GM19238 (cell line): ENCODE measurements at regions not wholly inside any gene's neighbourhood (a gene's known extent, or its start where the extent isn't known, plus 50 kb on each side); places are given as distances from the start of the nearest gene placed in this dataset.

ENCODE experiments used
- DNase-seq: peaks from one replicate; pipeline ENCODE4 v3.0.0; 2011; ENCODE audit warnings: low spot score; ENCODE audit not compliant: insufficient read length

DNA sequence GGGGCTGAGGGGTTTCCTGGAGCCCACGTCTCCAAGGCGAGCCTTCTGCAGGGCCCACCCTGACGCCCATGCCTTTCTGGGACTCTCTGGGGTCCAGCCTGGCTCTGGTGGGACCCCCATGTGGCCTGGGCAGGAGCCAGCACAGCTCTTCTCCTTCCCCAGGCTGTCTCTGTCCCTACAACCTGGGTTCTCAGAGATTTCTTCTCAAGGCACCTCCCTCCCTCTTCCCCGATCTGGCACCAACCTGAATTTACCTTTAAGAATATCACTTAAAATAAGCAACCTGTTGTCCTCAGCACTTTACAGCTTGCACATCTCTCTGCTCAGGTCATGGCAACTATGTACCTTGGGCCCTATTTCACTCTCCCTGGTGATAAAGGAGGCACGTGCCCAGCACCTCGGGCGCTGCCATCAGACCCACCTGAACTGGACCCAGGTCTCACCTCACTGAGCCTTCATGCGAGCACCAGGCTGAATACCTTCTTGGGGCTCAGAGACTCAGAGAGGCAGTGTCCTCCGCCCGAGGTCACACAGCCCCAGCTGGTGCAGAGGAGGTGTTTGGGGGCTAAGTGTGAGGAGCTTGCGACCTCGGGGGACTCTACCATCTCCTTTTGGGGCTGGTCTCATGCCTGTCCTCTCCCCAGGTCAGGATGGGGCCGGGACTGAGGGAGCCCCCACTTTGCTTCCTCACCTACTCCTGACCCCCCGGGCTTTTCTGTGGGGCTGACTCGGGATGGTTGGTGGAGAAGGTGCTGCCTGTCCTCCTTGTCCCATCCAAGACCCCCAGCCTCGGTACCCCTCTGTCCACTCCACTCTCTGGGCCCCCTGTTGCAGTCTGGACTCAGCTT lies 217.7 kb downstream of the C9orf50 start:
- DNase-seq: no peak

DNA sequence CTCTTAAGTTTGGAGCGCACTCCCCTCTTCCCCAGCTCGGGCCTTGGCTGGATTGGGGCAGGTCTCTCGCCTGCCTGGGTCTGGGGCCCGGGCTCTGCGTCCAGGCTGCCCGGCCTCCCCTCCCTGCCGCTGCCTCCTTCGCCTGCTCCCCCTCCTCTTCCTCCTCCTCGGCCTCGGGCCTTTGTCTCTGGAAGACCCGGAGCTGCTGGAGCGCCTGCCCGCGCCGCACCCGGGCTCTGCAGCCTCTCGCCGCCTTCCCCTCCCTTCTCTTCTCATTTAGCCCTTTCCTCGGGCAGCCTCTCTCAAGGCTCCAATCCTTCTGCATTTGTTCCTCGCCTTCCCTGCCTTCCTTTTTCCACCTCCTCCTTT lies 218.5 kb downstream of the C9orf50 start:
- no peak for DNase-seq

DNA sequence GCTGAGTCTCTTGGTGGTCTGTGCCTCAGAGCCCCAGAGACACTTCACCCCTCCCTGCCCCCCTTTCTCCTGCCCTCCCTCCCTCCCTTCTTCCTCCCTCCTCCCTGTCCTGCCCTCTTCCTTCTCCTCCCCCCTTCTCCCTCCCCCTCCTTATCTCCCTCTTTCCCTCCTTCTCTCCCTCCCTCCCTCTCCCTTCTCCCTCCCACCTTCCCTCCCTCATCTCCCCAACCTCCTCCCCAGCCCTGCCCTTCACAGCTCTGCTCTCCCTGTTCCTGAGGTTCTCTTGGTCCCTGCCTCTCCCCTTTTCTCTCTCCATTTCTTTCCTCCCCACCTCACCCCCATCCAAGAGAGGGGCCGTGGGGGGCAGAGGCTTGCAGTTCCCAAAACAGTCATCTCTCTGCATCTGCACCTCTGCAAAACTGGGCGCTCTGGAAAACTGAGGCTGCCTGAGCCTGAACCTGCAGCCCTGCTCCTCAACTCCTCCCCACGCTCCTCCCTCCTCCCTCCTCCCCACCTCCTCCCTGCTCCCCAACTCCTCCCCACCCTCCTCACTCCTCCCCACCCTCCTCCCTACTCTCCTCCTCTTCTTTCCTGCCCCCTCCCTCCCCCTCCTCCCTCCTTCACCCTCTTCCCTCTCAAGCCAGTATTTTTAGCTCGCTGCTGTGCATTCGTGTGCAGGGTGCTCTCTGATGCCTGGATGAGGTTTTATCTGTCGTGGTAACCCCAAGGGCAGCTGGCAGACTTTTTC lies 219.1 kb downstream of the C9orf50 start:
- DNase-seq: no peak

DNA sequence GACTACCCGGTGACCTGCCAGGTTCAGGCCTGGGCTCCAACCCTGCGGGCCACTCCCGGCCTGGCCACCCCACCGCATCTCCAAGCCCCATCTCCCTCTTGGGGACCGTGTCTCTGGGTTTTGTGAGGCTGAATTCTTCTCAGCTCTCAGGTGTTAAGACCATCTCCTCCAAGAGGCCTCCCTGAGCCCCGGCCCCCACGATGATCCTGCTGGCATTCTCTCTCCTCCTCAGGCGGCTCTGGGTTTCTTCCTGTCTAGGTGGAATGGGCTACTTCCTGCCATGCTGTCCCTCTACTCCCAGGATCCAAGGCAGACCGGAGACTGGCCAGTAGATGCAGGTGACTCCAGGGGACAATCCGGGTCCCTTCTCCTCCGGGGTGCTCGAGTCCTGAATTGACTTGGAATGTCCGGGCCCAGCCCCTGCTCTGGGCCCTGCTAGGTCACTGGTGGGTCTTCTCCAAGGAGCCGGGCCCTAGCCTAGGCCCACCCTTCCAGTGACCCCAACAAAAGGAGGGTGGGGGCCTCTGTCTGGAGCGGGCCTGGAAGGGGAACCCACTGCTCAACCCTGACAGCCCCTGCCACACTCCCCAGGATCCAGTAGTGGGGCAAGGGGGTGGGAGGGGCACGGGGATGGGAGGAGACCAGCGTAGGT lies 219.8 kb downstream of the C9orf50 start:
- no peak for DNase-seq

DNA sequence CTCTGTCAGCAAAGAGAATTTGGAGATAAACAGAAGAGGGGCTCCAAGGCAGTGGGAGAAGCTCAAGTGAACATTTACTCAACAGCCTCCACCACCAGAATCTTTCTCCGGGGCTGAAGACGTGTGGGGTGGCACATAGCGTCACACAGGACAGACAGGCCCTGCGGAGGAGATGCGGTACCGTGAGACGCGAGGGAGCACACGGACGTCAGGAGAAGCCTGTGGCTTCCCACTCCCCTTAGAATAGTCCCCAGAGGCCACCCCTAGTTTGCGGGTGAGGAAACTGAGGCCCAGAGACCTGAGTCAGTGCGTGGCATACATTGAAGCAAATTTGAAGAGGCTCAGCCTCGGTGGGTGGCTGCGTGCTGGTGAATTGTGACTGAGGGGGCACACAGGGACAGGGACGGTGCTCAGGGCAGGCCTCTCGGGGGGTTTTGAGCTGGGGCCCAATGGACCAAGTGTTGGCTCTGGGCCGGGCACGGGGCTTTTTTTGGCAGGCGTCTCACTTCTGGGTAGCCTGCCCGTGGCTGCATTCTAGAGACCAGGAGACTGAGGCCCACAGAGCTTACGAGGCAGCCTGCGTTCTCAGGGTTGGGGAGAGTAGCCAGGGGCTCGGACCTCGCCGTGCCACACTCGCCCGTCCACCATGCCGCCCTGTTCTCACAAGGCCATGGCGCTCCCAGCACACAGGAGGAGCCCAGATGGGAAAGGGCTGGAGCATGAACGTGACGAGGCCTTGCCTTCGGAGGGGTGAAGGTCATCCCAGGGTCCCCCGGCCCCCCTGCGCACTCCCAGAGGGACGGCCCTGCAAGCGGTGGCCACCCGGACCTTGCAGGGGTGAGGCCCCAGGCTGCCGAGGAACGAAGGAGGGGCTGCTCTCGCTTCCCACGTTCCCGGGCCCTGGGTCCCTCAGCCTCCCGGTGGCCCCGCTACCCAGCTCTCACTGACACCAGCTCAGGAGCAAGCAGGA lies 220.6 kb downstream of the C9orf50 start:
- no peak for DNase-seq

DNA sequence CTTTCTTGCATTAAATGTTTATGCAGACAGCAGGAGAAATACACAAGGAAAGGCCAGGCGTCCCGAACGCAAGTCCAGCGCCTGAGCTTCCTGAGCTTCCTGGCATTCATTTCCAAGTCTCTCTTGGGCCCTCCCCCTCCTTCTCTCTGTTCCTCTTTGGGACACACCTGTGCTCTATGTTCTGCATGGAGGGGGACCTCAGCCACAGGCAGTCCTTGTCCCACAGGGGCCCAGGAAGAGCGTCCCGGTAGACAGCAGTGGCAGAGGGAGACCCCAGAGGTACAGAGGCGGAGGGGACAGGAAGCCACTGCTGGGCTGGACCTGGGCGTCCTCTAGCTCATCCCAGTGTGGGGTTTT lies 221.3 kb downstream of the C9orf50 start:
- no peak for DNase-seq

DNA sequence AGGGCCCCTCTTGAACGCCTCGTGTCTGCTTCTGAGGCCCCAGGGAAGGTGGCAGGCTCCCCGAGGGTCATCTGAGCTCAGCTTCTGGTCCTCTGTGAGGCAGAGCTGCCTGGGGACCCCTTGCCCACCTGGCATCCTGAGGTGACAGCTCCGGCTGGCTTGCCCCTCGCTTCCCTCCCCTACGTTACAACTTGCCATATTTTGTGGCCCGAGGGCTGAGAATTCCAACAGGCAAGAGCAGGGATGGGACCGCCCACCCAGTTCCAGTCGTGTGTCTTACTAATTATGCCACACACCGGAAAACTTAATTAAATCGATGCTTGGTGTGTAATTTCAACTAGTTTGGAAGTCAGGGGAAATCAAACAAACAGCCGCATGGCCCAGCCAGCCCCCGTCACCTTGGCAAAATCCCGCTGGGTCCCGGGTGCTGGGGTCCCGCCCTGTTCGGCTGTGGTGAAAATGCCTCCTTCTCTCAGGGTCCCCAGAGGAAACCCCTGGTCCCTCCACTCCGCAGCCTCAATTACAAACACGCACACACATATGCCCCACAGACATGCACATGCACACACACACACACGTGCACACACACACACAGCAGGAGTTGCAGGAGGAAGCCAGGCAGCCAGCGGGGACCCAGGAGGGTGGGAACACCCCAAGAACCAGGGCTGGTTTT lies 221.0 kb upstream of the IER5L start:
- DNase-seq: no peak

DNA sequence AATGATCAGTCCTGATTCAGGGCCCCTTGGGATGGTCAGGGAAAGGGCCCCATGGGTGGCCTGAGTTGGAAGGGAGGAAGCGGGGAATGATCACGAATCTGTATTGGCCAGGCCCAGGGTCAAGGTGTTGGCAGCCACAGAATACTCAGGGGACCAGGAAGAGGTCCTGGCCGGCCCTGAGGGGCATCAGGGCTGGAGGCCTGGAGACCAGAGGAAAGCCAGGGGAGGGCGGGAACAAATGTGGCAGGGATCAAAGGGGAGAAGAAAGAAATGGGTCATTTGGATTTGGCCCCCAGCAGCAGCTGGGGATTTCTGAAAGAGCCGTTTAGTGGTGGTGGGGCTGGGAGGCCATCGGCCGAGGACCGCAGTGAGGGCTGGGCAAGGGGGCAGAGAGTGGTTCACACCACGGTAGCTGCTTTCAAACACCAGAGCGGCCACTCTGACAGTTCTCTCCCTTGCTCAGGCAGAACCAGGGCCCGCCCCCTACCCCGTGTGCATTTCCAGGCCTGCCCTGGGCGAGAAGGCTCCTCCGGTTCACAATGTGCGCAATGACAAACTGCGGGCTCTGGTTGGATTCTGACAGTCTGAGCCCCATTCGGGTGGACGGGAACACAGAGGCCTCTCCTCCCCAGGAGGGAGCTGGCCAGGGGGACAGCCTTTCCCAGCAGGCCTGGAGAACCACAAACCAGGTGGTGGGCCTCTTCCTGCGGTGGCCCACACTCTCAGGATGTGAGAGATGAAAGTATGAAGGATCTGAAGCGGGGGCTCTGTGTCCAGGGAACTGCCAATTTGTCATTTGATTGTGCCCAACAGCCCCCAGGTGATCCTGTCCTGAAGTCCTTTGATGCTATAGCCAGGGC lies 220.3 kb upstream of the IER5L start:
- no peak for DNase-seq

DNA sequence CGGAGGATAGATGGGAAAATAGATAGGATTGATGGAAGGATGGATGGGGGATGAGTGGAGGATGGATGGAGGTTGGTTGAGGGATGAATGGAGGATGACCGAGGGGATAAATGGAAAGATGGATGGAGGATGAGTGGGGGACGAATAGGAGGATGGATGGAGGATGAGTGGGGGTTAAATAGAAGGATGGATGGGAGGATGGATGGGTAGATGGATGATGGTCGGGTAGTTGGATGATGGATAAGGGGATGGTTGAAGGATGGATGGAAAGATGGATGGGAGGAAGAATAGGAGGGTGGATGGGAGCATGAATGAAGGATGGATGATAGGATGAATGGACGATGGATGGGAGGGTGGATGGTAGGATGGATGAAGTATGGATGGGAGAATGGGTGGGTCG lies 219.3 kb upstream of the IER5L start:
- DNase-seq: no peak

DNA sequence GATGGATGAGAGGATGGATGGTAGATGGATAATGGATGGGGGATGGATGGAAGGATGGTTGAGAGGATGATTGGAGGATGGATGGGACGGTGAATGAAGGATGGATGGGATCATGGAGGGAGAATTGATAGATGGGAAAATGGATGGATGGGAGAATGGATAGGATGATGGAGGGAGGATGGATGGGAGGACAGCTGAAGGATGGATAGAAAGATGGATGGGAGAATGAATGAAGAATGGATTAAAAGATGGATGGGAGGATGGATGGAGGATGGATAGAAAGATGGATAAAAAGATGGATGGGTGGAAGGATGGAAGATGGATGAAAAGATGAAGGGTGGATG lies 218.3 kb upstream of the IER5L start:
- DNase-seq: no peak

DNA sequence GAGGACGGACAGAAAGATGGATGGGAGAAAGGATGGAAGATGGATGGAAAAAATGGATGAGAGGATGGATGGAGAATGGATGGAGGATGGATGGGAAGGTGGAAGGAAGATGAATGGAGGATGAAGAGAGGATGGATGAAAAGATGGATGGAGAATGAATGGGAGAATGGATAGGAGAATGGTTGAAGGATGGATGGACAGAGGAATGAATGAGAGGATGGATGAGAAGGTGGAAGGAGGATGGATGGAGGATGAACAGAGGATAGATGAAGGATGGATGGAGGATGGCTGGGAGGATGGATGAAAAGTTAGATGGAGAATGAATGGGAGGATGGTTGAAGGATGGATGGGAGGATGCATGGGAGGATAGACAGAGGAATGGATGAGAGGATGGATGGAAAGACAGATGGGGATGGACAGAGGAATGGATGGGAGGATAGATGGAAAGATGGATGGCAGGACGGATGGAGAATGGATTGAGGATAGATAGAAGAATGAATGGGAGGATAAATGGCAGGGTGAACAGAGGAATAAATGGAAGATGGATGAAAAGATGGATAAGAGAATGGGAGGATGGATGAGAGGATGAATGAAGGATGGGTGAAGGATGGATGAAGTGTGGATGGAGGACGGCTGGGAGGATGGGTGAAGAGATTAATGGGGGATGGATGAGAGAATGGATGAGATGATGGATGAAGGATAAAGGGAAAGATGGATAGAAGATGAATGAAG lies 217.7 kb upstream of the IER5L start:
- DNase-seq: no peak

DNA sequence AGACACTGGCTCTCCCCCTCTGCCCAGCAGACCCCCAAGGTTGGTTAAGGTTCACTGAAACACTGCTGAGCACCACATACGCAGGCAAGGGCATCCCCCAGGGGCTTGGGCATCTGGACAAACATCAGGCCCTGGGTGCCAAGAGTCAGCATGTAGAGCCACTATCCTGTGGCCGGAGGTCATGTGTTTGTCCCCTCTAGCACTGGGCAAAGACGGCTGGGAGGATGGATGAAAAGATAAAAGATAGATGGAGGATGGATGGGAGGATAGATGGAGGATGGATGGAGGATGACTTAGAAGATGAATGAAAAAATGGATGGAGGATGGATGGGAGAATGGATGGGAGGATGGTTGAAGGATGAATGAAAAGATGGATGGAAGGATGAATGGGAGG lies 216.8 kb upstream of the IER5L start:
- no peak for DNase-seq

DNA sequence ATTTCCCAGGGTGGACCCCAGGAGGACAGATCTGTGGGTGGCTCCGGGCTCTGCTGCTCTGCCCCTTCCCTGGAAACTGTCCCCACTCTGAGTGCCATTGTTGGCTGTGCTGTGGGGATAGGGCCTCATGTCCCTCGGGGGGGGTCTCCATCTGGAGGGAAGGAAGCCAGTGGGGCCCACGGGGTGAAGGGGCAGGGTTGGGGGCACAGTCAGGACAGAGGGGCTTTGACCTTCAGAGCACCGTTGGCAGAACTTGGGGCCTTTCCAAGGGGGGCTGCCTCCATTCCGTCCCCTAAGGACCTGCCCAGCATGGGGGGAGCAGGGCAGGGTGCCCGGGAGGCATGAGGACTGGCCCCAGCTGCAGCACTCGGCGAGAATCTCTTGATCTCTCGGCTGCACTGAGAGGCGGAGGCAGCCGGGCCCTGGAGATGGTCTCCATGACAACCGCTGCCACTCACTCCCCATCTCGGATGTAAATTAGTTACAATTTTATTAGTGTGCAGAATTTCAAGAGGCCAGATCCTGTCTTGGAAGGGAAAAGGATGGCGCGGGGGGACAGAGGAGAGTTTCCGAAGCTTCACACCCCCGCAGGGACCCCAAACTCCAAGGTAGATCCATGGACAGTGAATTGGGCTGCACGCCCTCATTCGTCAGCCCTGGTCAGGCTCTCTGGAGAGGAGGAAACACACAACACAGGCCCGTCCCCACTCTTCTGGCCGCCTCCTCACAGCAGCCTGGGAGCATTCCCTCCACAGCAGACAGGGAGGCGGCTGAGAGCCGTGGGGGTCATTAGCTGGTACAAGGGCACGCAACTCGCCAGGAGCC lies 216.2 kb upstream of the IER5L start:
- no peak for DNase-seq

DNA sequence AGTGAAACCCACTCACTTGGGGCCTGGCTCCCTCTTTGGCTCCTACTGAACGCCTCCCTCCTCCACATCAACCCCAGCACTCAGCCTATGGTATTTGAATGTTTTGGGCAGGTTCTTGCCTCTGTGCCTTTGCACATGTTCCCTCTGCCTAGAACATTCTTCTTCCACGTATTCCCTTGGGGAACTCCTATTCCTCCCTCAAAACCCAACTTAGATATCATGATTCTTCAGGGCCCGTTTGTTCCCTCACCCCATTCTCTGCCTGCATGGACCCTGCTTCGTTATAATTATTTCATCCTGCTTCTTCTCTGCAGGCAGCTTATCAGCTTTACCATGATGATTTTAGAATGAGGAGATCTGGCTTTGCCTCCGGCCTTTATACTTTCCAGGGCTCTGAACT lies 215.0 kb upstream of the IER5L start:
- no peak for DNase-seq

DNA sequence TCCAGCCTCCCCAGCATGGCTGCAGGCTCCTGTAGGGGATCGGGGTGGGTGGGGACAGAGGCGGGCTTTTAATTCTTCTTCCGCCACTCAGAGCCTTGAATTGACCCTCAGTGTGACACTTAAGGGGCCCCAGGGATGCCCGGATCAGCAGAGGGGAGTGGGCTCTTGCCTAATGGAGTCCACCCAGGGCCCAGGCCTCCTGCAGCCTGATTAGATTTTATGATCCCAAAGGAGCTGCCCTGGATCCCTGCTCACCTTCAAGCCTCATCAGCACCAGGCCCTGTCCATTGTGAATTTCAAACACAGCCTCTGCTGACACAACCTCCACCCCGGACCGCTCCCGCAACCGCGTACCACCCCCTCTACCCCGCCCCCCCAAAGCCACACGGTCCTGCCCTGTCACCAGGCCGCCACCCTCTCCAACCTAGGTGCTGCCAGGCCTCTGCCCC lies 214.1 kb upstream of the IER5L start:
- no peak for DNase-seq

DNA sequence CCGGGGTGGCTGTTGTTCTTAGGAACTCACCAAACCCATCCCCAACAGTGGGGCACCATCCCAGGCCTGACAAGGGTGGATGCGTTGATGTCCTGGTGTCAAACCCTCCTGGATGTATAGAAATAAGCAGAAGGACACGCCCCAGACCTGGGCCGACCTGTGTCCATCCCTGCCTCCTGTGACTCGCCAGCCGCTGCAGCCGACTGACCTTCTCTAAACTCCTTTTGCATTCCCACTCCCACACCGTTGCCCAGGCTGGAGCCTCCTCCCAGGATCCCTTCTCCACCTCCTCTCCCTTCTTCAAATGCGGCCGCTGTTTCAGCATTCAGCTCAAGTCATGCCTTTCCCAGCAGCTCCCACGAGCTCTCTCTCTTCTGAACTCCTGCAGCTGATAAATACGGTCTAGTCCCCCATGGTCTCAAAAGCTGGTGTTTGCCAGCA lies 213.2 kb upstream of the IER5L start:
- DNase-seq: no peak

DNA sequence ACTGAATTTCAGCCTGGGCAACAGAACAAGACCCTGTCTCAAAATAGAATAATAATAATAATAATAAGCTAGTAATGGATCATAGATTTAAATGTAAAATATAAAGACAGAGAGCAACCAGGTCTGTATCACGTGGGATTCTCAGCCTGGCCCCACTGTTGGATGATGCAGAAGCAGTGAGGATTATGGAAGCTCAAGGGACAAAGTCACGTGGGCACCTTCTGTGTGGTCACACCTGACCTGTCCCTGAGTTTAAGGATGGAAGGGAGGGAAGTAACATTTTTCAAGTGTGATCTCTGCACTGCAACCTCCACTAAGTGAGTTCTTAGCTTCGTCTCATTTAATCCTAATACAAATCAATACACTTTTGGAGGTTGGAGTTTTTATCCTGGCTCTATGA lies 212.5 kb upstream of the IER5L start:
- no peak for DNase-seq

DNA sequence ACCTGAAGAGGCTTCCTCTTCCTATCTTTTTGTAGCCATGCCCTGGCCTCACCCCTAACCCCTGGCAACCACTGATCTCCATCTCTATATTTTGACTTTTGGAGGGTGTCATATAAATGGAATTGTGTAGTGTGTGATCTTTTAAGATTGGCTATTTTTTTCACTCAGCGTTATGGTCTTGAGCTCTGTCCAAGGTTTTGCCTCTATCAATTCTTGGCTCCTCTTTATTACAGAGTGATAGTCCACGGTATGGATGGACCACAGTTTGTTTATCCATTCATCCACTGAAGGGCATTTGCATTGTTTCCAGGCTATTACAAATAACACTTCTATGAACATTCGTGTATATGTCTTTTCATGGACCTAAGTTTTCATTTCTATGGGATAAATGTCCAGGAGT lies 209.8 kb upstream of the IER5L start:
- no peak for DNase-seq
